Loucy (cell line): ENCODE measurements at regions not wholly inside any gene's neighbourhood (a gene's known extent, or its start where the extent isn't known, plus 50 kb on each side); places are given as distances from the start of the nearest gene placed in this dataset.

Source experiments
- H2AFZ ChIP-seq: fragments of 200-600 bp; sonication (generic); 2 replicates; pipeline ENCODE4 v1.6.0; 2016; ENCODE audit warnings: antibody characterized with exemption, mild to moderate bottlenecking, low read length, moderate library complexity
- H3F3A ChIP-seq: fragments of 200-600 bp; 2 replicates; pipeline ENCODE4 v1.6.0; 2016; ENCODE audit warnings: antibody characterized with exemption, low read depth, mild to moderate bottlenecking
- H3K27me3 ChIP-seq: fragments of 200-600 bp; sonication (generic); 2 replicates; pipeline ENCODE4 v1.6.1; 2014; ENCODE audit warnings: low read length, mild to moderate bottlenecking; ENCODE audit not compliant: insufficient read depth, poor library complexity, severe bottlenecking
- H3K36me3 ChIP-seq: fragments of 200-600 bp; sonication (generic); 2 replicates; pipeline ENCODE4 v1.6.1; 2016; ENCODE audit warnings: low read length; ENCODE audit not compliant: insufficient read depth
- H3K4me1 ChIP-seq: fragments of 200-600 bp; sonication (generic); 2 replicates; pipeline ENCODE4 v1.5.1; 2014; ENCODE audit warnings: low read length, mild to moderate bottlenecking; ENCODE audit not compliant: insufficient read depth, poor library complexity, severe bottlenecking
- H3K4me2 ChIP-seq: fragments of 200-600 bp; sonication (generic); 2 replicates; pipeline ENCODE4 v1.6.0; 2014; ENCODE audit warnings: antibody characterized with exemption, low read length, low read depth, mild to moderate bottlenecking; ENCODE audit not compliant: poor library complexity, severe bottlenecking
- H3K4me3 ChIP-seq: fragments of 200-600 bp; sonication (generic); 2 replicates; pipeline ENCODE4 v1.5.1; 2014; ENCODE audit warnings: low read length, mild to moderate bottlenecking, mixed read lengths; ENCODE audit not compliant: poor library complexity, severe bottlenecking
- H3K79me2 ChIP-seq: fragments of 200-600 bp; sonication (generic); 2 replicates; pipeline ENCODE4 v1.6.1; 2014; ENCODE audit warnings: low read length; ENCODE audit not compliant: insufficient read depth
- H3K9ac ChIP-seq: fragments of 200-600 bp; sonication (generic); 2 replicates; pipeline ENCODE4 v1.6.0; 2014; ENCODE audit warnings: mild to moderate bottlenecking, low read depth, low read length, moderate library complexity; ENCODE audit not compliant: poor library complexity, severe bottlenecking
- H3K9me2 ChIP-seq: fragments of 200-600 bp; sonication (generic); replicated peaks from 2 replicates; pipeline ENCODE4 v1.6.1; 2016; ENCODE audit warnings: low read depth, low read length, mixed read lengths
- H3K9me3 ChIP-seq: fragments of 200-600 bp; sonication (generic); 2 replicates; pipeline ENCODE4 v1.6.1; 2014; ENCODE audit warnings: mild to moderate bottlenecking, antibody characterized with exemption, low read length, low read depth; ENCODE audit not compliant: insufficient read depth
- H4K20me1 ChIP-seq: fragments of 200-600 bp; sonication (generic); 2 replicates; pipeline ENCODE4 v1.6.0; 2014; ENCODE audit warnings: antibody characterized with exemption, low read length, mild to moderate bottlenecking; ENCODE audit not compliant: insufficient read depth, poor library complexity, severe bottlenecking
- EZH2phosphoT487 ChIP-seq: fragments of 200-600 bp; IDR thresholded peaks from 2 replicates; pipeline ENCODE4 v1.6.1; 2018; ENCODE audit warnings: antibody characterized with exemption, mild to moderate bottlenecking, moderate library complexity, borderline replicate concordance
- TF ChIP-seq, protein P1 (sequence below): fragments of 200-600 bp; sonication (generic); conservative IDR thresholded peaks from 2 replicates; pipeline ENCODE4 v1.5.1; 2014; ENCODE audit warnings: mild to moderate bottlenecking, antibody characterized with exemption, low read length

GRCh38 chr6:169852504-169853195, 101.2 kb downstream of the ERMARD start:
- Histone ChIP-seq H3K4me1 (no peaks in the 10 kb centered on the region), H3K9me3 (peaks cover 19% of the 10 kb centered on the region; the same call in 1 of the 2 replicates), H3K79me2 (no peaks in the 10 kb centered on the region), H3K27me3 (no peaks in the 10 kb centered on the region), H3K4me3 (no peak overlapping the region), H3K4me2 (no peak overlapping the region), H3K9ac (no peak overlapping the region), H4K20me1 (no peaks in the 10 kb centered on the region), H3K36me3 (no peaks in the 10 kb centered on the region), H2AFZ (no peak overlapping the region), H3F3A (no peaks in the 10 kb centered on the region), H3K9me2 (no peaks in the 10 kb centered on the region)
- TF ChIP-seq, protein P1, sequence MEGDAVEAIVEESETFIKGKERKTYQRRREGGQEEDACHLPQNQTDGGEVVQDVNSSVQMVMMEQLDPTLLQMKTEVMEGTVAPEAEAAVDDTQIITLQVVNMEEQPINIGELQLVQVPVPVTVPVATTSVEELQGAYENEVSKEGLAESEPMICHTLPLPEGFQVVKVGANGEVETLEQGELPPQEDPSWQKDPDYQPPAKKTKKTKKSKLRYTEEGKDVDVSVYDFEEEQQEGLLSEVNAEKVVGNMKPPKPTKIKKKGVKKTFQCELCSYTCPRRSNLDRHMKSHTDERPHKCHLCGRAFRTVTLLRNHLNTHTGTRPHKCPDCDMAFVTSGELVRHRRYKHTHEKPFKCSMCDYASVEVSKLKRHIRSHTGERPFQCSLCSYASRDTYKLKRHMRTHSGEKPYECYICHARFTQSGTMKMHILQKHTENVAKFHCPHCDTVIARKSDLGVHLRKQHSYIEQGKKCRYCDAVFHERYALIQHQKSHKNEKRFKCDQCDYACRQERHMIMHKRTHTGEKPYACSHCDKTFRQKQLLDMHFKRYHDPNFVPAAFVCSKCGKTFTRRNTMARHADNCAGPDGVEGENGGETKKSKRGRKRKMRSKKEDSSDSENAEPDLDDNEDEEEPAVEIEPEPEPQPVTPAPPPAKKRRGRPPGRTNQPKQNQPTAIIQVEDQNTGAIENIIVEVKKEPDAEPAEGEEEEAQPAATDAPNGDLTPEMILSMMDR, result no peak
- TF ChIP-seq EZH2phosphoT487, result no peak

DNA sequence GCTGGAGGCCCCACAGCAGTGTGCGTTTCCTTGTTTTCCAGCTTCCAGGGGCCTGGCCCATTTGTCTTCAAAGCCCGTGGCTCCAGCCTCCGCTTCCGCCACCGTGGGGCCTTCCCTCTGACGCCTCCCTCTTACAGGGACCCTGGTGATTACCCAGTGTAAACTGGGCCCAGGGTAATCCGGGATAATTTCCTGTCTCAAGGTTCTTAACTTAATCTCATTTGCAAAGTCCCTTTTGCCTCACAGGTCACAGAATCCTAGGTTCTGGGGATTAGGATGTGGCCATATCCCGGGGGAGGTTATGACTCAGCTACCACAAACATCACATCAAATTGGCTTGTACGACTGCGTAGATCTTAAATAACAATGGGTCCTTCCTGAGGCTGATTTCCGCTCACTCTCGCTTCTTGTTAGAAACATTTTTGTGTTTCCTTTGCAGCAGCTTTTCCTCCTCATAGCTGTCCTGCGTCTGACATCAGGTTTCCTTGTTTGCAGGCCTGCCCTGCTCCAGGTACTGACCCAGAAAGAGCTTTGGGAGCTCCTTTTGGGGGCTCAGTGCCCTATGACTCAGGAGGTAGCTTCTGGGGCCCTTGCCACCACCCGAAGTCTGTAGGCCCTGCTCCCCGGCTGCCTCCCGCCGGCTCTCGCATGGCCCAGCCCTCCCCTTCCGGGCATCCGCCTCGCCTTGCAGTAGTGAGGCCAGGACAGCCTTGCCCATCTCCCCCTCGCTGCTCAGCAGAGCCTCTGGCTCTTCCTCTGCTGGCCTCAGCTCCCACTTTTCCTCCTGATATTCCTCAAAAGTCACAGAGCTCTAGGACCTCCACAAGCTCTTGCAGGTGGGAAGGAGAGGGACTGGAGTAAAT, 100.5 kb downstream of the ERMARD start:
- no peak overlapping the region for H2AFZ ChIP-seq
- no peaks in the 10 kb centered on the region for H3K9me2 ChIP-seq
- H3K9me3 ChIP-seq, result peaks cover 15% of the 10 kb centered on the region; the same call in 1 of the 2 replicates
- no peaks in the 10 kb centered on the region for H3K4me1 ChIP-seq
- no peak overlapping the region for H3K4me2 ChIP-seq
- no peaks in the 10 kb centered on the region for H3K36me3 ChIP-seq
- no peak overlapping the region for H3K4me3 ChIP-seq
- H3F3A ChIP-seq, result no peaks in the 10 kb centered on the region
- no peak overlapping the region for H3K9ac ChIP-seq
- H4K20me1 ChIP-seq, result no peaks in the 10 kb centered on the region
- H3K27me3 ChIP-seq, result no peaks in the 10 kb centered on the region
- no peak for TF ChIP-seq EZH2phosphoT487
- TF ChIP-seq, protein P1, result no peak
- H3K79me2 ChIP-seq, result no peaks in the 10 kb centered on the region

DNA sequence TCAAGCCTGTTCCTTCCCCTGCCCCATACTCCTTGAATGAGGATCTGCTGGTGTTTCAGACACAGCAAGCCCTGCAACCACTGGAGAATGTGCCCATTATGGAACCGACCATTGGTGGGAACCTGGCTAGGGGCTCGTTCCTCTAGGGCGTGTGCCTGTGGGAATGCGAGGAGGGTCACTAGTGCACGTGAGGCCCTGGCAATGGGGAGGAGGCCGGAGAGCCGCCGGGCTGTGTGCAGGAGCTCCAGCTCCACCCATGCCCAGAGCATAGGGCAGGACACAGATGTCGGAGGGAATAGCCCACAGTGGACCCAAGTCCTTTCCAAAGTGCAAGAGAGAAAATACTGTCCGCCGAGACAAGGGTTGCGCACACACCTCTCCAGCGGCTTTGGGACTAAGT, 99.3 kb downstream of the ERMARD start:
- no peak overlapping the region for H3K4me2 ChIP-seq

More for the DNA sequence above, 99.3 kb downstream of the ERMARD start:
- Histone ChIP-seq H3K4me3 (no peak overlapping the region), H3F3A (no peaks in the 10 kb centered on the region), H3K9ac (no peak overlapping the region), H3K36me3 (no peaks in the 10 kb centered on the region), H3K27me3 (no peaks in the 10 kb centered on the region), H3K4me1 (no peaks in the 10 kb centered on the region), H4K20me1 (no peaks in the 10 kb centered on the region), H3K9me3 (peaks cover 17% of the 10 kb centered on the region; the same call in 1 of the 2 replicates), H2AFZ (no peak overlapping the region), H3K79me2 (no peaks in the 10 kb centered on the region), H3K9me2 (no peaks in the 10 kb centered on the region)
- no peak for TF ChIP-seq EZH2phosphoT487
- TF ChIP-seq, protein P1, result no peak
